ENCODE measurements at regions not wholly inside any gene's neighbourhood (a gene's known extent, or its start where the extent isn't known, plus 50 kb on each side); places are given as distances from the start of the nearest gene placed in this dataset.

DNA sequence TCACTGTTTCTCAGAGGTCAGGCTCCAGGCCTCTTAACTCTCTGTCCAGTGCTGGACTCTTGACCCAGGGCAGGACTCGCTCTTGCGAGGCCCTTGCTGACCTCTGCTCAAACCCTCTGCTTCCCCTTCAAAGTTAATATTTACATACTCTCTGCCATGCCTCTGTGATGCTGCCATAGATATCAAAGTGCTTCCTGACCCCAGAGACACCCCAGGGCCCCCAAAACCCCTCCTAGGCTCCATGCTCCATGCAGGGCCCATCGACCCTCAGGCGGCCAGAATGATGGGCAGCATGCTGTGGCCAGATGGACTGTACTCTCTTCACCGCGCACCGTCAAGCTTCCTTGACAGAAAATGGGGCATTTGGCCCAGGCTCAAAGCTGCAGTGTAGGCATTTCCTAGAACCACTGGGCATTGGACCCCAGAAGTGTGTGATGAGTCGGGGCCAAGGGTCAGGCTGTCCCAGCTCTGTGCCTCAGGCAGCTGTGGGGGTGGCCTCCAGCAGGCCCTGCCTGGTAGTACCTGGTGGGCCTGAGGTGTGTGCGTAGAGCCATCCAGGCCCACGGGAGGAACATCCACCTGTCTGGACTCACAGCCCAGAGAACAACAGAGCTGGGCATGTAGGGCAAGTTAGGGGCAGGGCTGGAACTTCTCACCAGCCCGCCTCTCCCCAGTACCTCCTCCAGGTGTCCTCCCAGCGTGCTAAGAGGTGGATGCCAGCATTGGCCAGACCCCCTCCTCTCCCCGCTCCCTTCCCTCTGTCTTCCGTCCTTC, 142.8 kb downstream of the VEGFA start:
- in situ Hi-C loops (cut with HindIII; ENCODE audit: low sequenced_read_pairs), result no loop called here

DNA sequence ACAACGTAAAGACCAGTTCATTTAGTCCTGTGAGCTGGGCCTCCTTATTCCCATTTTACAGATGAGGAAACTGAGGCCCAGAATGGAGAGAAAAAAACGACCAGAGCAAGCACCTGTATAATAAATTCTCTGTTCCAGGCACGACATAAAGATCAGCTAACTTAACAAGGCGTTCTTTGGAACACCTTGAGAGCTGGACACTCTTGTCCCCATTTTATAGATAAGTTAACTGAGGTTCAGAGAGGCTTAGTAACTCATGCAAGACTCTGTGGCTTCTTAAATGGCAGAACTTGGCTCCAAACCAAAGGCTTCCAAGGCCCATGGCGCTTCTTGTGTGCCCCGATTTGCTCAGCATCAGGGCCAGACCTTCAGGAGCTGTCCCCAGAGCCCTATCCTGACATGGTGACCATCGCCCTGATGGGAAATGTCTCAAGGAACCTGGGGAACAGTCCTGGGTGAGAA, 142.1 kb downstream of the VEGFA start:
- in situ Hi-C loops (cut with HindIII; ENCODE audit: low sequenced_read_pairs), result no loop called here

DNA sequence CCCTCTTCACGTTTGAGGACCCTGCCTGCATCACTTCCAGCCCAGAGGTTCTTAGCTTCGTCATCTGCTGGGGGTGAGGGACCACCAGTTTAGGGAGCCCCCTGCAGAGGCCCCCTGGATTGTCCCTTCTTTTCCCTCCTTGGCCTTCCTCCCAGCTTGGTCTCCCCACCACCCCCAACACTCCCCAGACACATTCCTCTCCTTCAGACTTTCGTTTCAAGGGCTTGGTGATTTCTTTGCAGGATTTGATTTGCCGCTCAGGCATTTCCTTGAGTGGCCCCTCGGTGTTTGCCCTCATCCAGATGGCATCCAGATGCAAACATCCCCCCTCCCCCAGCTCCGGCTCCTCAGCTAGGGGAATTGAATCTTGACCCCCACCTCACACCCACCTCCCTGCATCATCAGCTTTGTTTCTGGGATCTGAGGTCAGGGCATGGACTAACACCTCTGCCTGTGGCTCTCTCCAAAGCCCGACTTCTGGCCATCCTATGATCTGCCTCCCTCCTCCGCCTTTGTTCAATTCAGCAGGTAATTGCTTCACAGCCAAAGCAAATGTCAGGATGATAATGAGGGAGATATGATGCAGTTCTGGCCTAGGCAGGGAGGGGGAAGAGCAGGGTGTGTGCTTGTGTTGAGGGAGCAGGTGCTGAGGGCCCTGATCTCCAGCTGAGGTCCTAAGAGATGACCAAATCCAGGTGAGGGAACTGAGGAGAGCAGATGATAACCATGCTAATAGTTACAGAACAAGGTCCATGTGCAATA, 141.5 kb downstream of the VEGFA start:
- in situ Hi-C loops (cut with HindIII; ENCODE audit: low sequenced_read_pairs), result no loop called here

DNA sequence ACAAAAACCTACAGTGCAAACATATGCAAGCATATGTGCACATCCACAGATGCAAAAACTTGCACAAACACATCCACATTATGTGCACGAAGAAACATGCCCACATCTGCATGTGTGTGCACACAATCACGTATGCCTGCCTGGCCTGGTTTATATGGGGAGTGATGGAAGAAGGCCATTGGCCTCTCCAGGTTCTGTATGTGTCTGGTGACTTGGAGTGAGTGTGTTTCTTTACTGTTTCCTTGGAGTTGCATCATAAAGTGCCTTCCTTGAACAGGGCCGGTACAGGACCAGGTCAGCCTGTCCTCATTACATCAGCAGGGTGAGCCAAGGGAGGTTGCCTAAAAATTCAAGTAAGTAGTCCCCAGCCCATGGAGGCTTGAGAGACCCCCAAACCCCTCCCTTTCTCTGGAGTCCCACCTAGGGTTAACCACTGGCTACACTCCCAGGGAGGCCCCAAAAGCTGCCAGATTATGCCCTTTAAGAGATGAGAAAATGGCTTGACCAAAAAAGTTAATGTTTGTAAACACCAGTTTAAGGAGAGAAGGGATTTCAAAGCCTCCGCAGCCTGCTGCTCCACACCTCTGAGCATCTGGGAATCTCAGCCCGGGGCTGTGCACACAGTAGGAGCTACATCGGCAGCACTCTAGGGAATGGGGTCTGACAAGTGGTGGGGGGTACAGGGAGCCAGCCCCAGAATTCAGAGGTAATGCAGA, 140.8 kb downstream of the VEGFA start:
- in situ Hi-C loops (cut with HindIII; ENCODE audit: low sequenced_read_pairs), result no loop called here

DNA sequence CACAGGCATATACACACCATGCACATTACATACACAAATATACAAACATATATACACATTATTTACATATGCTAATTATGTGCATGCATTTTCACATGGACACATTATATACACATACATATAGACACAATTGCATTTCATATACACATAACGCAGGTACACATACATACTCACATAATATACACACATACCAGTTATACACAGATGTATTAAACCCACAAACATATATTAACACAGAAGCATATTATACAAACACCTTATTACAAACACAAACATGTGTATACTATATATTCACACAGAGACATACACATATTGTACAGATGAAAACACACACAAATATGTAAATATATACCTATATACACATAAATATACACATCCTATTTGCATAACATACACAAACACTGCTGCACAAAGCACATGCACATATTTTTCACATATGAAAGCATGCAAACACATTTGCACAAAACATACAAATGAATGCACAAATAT, 140.2 kb downstream of the VEGFA start:
- in situ Hi-C loops (cut with HindIII; ENCODE audit: low sequenced_read_pairs), result no loop called here

DNA sequence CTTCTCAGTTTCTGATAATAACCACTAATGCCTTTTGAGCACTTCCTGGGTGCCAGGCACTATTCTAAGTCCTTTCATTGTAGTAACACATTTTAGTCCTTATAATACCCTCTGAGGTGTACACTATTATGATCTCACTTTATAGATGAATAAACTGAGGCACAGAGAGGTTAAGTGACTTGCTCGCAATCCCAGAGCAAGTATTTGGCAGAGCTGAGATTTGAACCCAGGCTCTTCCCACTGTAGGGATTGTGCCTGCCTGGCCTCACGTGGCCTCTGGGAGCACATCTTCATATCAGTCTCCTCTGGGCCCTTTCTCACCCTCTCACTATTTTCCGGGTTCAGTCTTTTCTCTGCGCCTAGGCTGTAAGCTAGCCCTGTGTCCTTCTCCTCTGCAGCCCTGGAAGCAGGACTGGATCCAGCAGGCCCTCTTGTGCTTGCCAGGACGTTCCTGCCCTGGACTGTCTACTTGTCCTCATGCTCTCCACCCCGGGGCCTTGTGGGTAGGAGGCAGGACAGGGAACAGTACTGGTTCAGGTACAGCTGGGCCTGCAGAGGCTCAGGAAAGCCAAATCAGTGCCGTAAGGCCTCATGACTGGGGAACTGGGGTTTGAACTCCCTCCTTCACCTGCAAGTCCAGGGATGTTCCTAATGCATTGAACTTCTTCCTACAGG, 139.6 kb downstream of the VEGFA start:
- in situ Hi-C loops (cut with HindIII; ENCODE audit: low sequenced_read_pairs), result no loop called here

DNA sequence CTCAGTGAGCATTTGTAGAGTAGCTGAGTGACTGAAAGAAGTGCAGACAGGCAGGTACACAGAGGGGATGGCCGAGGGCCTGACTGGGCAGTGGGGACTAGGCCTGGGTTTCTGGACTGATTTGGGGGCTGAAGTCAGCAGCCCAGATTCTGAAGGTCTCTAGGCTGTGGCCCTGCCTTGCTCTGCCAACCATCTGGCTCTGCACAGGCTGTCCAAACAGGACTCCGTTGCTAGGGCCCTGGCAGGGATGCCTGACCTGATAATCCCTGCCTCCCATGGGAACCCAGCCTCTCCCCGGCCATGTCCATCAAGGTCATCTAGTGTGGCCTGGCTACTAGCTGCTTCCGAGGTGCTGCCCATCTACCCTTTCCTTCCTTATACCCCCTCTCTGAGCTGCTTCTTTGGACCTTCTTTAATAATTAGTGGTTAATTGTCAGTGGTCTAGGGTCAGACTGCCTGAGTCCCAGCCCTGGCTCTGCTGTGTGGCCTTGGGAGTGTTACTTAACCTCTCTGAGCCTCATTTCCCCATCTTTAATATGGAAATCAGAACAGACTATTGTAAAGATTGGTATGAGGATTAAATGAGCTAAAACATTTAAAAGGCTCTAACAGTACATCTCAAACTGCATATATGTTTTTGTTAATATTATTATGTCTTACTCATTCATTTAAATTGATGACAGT, 137.9 kb downstream of the VEGFA start:
- in situ Hi-C loops (cut with HindIII; ENCODE audit: low sequenced_read_pairs), result no loop called here

DNA sequence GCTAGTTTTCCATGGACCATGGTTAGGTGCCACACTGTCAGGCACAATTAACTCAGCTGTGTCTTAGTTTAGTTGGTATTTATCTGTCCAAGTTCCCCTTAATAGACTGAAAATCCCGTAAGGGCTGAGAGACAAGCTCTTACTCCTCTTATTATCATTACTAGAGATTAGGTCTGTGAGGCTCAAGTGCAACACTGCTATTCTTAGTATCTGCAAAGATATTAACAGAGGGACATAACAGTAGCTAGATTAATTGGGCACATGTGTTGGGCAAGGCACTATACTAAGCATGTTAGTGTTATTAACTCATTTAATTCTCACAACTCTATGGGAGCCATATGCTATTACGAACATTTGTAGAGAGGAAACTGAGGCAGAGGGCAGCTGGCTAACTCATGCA, 137.3 kb downstream of the VEGFA start:
- in situ Hi-C loops (cut with HindIII; ENCODE audit: low sequenced_read_pairs), result no loop called here

DNA sequence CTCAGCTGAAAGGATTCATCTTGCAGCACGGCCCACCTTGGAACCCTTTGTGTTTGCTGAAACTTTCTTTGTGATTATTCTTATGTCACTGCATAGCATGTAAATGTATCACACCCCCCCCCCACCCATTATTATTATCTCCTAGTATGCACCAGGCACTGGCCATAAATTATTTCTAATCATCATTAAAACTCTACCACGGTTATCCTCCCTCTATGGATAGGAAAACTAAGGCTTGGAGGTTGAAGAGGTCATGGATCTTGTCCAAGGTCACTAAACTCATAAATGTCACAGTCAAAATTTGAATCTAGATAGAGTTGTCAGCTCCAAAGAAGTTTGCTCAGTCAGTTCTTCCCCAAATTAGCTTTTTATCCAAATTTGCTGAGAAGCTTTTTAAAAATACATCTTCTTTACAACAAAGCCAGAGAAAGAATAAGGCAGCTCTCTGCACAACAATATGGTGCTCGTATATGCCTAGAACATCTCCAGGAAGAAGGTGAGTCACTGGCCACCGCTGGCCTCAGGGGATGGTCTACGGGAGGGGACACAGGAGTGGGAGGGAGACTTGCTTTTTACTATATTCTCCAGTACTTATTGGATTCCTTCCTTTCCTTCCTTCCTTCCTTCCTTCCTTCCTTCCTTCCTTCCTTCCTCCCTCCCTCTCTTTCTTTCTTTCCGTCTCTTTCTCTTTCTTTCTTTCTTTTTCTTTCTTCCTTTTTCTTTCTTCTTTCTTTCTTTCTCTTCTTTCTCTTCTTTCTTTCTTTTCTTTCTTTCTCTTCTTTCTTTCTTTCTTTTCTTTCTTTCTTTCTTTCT, 134.5 kb downstream of the VEGFA start:
- in situ Hi-C loops (cut with HindIII; ENCODE audit: low sequenced_read_pairs), result loop anchor here (5.0 kb wide), 1 partner anchor 43 kb away; no protein-coding TSS in a partner anchor

DNA sequence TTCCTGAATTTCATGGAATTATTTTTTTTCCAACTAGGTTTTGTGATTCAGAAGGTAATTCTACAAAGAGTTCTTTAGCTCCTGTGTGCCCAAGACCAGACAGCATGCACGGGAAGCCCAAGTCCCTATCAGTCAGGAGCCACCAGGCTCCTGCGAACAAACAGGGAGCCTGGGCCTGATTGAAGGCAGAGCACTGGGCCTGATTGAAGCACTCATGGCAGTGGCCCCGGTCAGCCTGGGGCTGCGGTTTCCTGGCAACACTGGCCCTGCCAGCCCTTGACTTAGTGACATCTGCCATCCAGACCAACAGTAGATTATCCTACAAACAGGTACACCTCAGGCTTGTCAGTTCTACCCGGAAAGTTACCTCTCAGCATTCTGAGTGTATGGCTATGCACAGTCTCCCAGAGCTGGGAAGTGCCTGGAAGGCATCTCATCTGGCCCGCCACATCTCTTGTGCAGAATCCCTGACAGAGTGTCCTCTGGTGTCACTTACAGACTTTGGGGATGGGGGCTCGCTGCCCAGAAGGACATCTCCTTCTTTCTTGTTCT, 133.8 kb downstream of the VEGFA start:
- in situ Hi-C loops (cut with HindIII; ENCODE audit: low sequenced_read_pairs), result loop anchor here (5.0 kb wide), 1 partner anchor 43 kb away; no protein-coding TSS in a partner anchor

DNA sequence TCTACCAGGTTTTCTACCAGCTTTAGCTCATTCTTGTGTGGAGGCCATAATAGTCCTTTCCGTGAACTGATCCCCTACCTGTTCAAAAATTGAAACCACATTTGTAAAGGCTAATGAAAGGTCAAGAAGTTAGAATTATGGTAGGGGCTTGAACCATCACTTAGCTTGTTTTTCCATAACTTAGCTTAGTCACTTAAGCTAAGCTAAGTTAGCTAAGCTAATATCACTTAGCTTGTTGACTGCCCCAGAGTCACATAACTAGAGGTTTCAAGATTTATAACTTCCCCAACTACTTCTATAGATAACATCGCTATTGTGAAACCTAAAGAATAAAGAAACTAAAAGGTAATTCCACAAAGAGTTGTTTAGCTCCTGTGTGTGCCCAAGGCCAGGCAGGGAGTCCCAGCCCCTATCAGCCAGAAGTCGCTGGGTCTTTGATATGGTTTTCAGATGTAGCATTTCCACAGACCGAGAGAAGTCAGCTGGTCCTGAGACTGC, 131.8 kb downstream of the VEGFA start:
- in situ Hi-C loops (cut with HindIII; ENCODE audit: low sequenced_read_pairs), result loop anchor here (5.0 kb wide), 1 partner anchor 46 kb away; no protein-coding TSS in a partner anchor

DNA sequence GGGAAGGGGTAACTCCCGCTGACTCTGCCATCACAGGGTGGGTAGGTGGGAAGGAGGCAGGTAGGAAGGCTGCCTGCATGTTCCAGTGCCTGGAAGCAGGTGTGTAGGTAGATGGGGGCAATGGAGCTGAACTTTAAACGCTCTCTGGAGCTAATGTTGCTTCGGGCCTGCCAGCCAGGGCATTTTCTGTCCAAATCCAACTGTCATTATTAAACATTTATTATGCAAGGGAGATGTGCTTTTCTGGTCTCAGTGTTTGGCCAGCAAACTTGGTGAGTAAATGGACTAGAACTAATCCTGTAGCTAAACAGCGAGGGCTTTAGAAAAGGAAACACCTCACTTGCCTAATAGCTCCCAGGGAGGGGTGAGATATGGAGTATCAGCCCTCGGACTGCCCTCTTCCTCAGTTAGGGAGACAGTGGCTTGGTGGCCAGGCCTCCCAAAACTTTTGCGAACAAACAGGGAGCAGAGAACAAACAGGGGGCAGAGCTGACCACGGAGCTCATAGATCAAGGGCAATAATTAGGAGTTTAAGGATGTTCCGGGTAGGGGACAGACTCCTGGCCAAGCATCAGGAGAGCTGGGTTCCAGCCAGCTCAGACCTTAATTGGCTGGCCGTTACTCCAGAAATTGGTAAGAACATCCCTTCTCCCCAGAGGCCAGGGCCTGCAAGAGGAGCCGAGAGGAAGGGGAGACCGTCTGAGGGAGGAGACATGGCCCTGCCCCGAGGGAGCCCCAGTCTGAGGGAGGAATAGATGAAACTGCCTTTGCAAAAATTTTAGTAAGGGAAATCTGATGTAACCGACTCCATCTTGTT, 131.1 kb downstream of the VEGFA start:
- in situ Hi-C loops (cut with HindIII; ENCODE audit: low sequenced_read_pairs), result loop anchor here (5.0 kb wide), 1 partner anchor 46 kb away; no protein-coding TSS in a partner anchor

DNA sequence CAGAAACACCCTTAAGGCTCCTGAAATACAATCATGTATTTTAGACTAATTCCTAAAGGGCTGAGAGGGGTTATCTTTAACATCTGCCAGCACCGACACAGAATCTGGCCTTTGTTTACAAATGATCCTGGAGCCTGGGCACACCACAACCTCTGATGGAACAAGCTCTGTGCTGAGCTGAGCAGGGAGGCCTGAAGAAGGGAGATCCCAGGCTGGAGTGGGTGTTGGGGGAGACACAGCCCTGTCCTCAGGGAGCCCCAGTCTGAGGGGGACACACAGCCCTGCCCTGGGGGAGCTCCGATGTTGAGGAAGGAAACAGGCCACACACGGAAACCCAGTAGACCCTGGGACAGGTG, 130.5 kb downstream of the VEGFA start:
- in situ Hi-C loops (cut with HindIII; ENCODE audit: low sequenced_read_pairs), result loop anchor here (5.0 kb wide), 1 partner anchor 47 kb away; no protein-coding TSS in a partner anchor

DNA sequence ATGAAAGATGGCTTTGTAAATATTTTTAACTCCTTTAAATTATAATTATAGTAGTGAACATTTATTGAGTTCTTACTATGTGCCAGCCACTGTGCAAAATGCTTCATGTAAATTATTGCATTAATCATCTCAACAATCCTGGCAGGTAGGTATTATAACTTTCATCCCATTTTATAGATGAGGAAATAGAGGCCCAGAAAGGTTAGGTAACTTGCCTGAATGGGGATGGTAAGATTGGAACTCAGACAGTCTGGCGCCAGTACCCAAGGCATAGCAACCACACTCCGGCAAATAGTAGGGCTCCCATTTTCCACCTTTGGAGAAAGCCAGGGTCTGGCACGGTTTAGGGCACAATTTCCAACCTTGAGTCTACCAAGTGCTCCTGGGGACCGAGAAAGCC, 129.8 kb downstream of the VEGFA start:
- in situ Hi-C loops (cut with HindIII; ENCODE audit: low sequenced_read_pairs), result loop anchor here (5.0 kb wide), 2 partner anchors 47 to 63 kb away; no protein-coding TSS in a partner anchor

DNA sequence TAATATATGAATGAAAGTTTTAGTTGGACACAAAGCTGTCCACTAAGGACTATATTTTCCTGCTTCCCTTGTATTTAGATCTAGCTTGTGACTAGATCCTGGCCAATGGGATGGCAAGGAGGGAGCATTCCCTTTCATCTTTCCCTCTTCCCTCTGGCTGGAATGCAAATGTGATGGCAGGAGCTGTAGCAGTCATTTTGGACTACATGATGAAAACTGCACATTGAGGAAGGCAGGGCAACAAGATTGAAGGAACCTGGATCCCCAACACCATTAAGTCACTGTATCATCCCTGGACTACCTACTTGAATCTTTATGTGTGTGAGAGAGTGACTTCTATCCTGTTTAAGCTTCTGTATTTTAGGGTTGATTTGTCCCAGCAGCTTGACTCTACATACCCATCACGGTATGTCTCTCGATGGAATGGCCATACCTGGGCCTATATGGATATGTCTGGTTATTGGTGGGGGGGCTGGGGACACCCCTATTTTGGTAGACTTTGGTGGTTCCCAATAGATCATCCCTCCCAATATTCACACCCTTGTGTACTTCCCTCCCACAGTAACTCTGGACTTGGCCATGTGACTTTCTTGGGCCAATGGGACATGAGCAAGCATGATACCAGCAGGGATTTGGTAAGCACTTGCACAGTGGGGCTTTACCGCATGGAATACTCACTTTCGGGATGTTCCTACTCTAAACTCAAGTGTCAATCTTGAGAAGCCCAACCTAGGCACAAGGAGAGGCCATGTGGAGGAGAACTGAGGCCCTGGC, 128.5 kb downstream of the VEGFA start:
- in situ Hi-C loops (cut with HindIII; ENCODE audit: low sequenced_read_pairs), result loop anchor here (5.0 kb wide), 1 partner anchor 61 kb away; no protein-coding TSS in a partner anchor

DNA sequence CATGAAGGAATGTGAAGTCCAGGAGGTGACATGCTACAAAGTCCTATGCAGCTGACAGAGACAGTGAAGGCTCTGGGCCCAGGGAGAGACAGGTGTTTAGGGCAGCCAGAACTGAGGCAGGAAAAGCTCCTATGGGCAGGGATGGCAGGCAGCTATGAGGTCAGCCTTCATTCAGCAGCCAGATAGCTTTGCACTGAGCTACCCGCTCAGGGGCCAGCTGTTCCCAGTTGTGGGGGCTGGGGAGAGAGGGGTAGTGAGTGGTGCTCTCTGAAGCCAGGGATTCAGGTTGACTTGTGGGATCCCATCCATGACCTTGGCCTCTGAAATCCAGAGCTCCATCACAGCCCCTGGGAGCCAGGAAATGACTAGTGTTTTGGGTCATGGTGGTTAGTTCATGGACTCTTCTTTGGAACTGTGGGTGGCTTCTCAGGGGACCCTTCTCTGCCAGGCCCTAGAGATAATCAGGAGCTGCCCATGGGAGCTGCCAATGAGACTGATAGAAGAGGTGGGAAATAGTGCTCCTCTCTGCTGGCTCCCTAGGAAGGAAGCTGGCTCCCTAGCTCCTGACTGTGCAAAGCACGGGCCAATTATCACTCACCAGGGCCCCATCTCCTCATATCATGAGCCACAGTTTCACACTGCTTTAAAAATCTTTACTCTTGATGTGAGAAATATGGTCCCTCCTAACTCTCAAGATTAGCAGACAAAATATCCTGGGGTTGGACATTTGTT, 127.7 kb downstream of the VEGFA start:
- in situ Hi-C loops (cut with HindIII; ENCODE audit: low sequenced_read_pairs), result loop anchor here (5.0 kb wide), 1 partner anchor 60 kb away; no protein-coding TSS in a partner anchor
